GM12878 (cell line): ENCODE measurements at regions not wholly inside any gene's neighbourhood (a gene's known extent, or its start where the extent isn't known, plus 50 kb on each side); places are given as distances from the start of the nearest gene placed in this dataset.
"Not testable (repeated sequence)": the region's sequence is repeated elsewhere in the genome, so short reads cannot be mapped to it uniquely, and the experiment has no call there.

Experiments
- ATAC-seq: fragments of 200-7000 bp; cut with Tn5 transposase; 3 replicates; pipeline ENCODE4 v1.9.1; 2020; ENCODE audit warnings: mild to moderate bottlenecking, moderate library complexity
- BruUV-seq: library from RNA; stranded (reverse); fragments of 400-500 nt; replicated peaks from 2 replicates; lab custom pipeline; 2021; lab: Mats Ljungman, UMichigan
- CTCF ChIA-PET: fragments of 300-600 bp; sonication (Branson Sonifier 250); formaldehyde crosslinking; extraction: SDS; loops from one replicate; lab custom pipeline; 2021; ENCODE audit warnings: inconsistent platforms; lab: Yijun Ruan, JAX
- POLR2A ChIA-PET: fragments of 350-600 bp; formaldehyde crosslinking; extraction: SDS; loops from one replicate; lab custom pipeline; 2021; ENCODE audit warnings: inconsistent platforms; lab: Charles Lee
- RAD21 ChIA-PET: fragments of 300-600 bp; sonication (Branson Sonifier 250); formaldehyde crosslinking; loops from one replicate; lab custom pipeline; 2023; ENCODE audit warnings: antibody characterized with exemption; ENCODE audit not compliant: unreplicated experiment; lab: Charles Lee
- SMC1A ChIA-PET: fragments of 300-600 bp; sonication (Branson Sonifier 250); formaldehyde crosslinking; loops from one replicate; lab custom pipeline; 2023; ENCODE audit not compliant: unreplicated experiment, uncharacterized antibody; lab: Charles Lee
- DNase-seq: peaks from one replicate; pipeline ENCODE4 v3.0.0-alpha.2; 2011; ENCODE audit warnings: low read depth, low spot score
- FAIRE-seq: peaks from 3 replicates; lab custom pipeline; 2011; peaks lifted over from hg19 to GRCh38; lab: Jason Lieb, UNC
- H2AFZ ChIP-seq: 2 replicates; pipeline ENCODE4 v1.6.0; 2011; ENCODE audit warnings: low read depth, low read length, control low read depth; ENCODE audit not compliant: control insufficient read depth
- H3K27ac ChIP-seq: 2 replicates; pipeline ENCODE4 v1.5.1; 2011; ENCODE audit warnings: control low read depth; ENCODE audit not compliant: control insufficient read depth, insufficient read depth
- H3K27me3 ChIP-seq, 2 experiments: replicated peaks in 1 of 2; 2 replicates each; pipeline versions ENCODE4 v1.6.0 to v1.6.1; 2011; ENCODE audit warnings: low read length in 1 of 2; ENCODE audit not compliant: control insufficient read depth in 2 of 2, insufficient read depth in 2 of 2
- H3K36me3 ChIP-seq, 2 experiments: 2 replicates each; pipeline ENCODE4 v1.5.1; 2011; ENCODE audit warnings: low read length in 1 of 2; ENCODE audit not compliant: control insufficient read depth in 2 of 2, insufficient read depth in 2 of 2
- H3K4me1 ChIP-seq: 2 replicates; pipeline ENCODE4 v1.6.1; 2011; ENCODE audit warnings: mild to moderate bottlenecking, low read length, moderate library complexity, mixed read lengths; ENCODE audit not compliant: control insufficient read depth, insufficient read depth
- H3K4me2 ChIP-seq: 2 replicates; pipeline ENCODE4 v1.6.0; 2011; ENCODE audit warnings: control low read depth; ENCODE audit not compliant: control insufficient read depth, insufficient read depth
- H3K4me3 ChIP-seq: fragments of 200-600 bp; sonication (generic); 2 replicates; pipeline ENCODE4 v1.5.1; 2016
- H3K79me2 ChIP-seq: 2 replicates; pipeline ENCODE4 v1.6.0; 2011; ENCODE audit warnings: low read length; ENCODE audit not compliant: control insufficient read depth, insufficient read depth
- H3K9ac ChIP-seq: 2 replicates; pipeline ENCODE4 v1.8.0; 2011; ENCODE audit warnings: low read length, control low read depth, mixed read lengths; ENCODE audit not compliant: control insufficient read depth, insufficient read depth
- H3K9me3 ChIP-seq: replicated peaks from 3 replicates; pipeline ENCODE4 v1.5.1; 2011; ENCODE audit warnings: mild to moderate bottlenecking, low read length; ENCODE audit not compliant: control insufficient read depth, insufficient read depth
- H4K20me1 ChIP-seq: 2 replicates; pipeline ENCODE4 v1.6.0; 2011; ENCODE audit not compliant: control insufficient read depth, insufficient read depth
- ATF7 ChIP-seq: fragments of 450-650 bp; IDR thresholded peaks from 2 replicates; pipeline ENCODE4 v1.6.1; 2016; ENCODE audit warnings: low read depth, mild to moderate bottlenecking
- CREM ChIP-seq: IDR thresholded peaks from 2 replicates; pipeline ENCODE4 v1.6.1; 2014; ENCODE audit warnings: antibody characterized with exemption, low read depth
- FOXM1 ChIP-seq: IDR thresholded peaks from 2 replicates; pipeline ENCODE4 v1.6.1; 2012; ENCODE audit warnings: low read depth, mild to moderate bottlenecking, inconsistent platforms, low read length, moderate library complexity
- NR2F1 ChIP-seq: fragments of 450-650 bp; conservative IDR thresholded peaks from 2 replicates; pipeline ENCODE4 v1.6.1; 2017; ENCODE audit warnings: mild to moderate bottlenecking
- POLR2AphosphoS5 ChIP-seq: IDR thresholded peaks from 2 replicates; pipeline ENCODE4 v1.6.1; 2011; ENCODE audit warnings: mild to moderate bottlenecking, low read length, inconsistent platforms
- REST ChIP-seq: IDR thresholded peaks from 2 replicates; pipeline ENCODE4 v1.6.1; 2012; ENCODE audit warnings: mild to moderate bottlenecking, low read depth, low read length
- SIN3A ChIP-seq: IDR thresholded peaks from 2 replicates; pipeline ENCODE4 v1.6.1; 2012; ENCODE audit warnings: low read depth, low read length, improper control_type of control experiment
- SMAD1 ChIP-seq: fragments of 450-650 bp; IDR thresholded peaks from 2 replicates; pipeline ENCODE4 v1.6.1; 2018; ENCODE audit warnings: mild to moderate bottlenecking, low read depth; ENCODE audit not compliant: partially characterized antibody
- SMARCA5 ChIP-seq: fragments of 450-650 bp; IDR thresholded peaks from 2 replicates; pipeline ENCODE4 v1.6.1; 2017; ENCODE audit warnings: mild to moderate bottlenecking
- USF1 ChIP-seq: IDR thresholded peaks from 2 replicates; pipeline ENCODE4 v1.6.1; 2011; ENCODE audit warnings: borderline replicate concordance, low read depth, mild to moderate bottlenecking, moderate library complexity, mixed read lengths, low read length; ENCODE audit not compliant: insufficient read depth; ENCODE audit errors: extremely low read length
- ZNF217 ChIP-seq: fragments of 450-650 bp; IDR thresholded peaks from 2 replicates; pipeline ENCODE4 v1.6.1; 2017; ENCODE audit warnings: antibody characterized with exemption, mild to moderate bottlenecking
- WGBS: methylation state at CpG from one replicate; pipeline ENCODE4 v1.1.6; 2016; ENCODE audit warnings: low lambda C conversion rate; ENCODE audit not compliant: insufficient replicate concordance, insufficient coverage; ENCODE audit errors: missing lambda C conversion rate; 5-methylcytosine and 5-hydroxymethylcytosine counted together
- in situ Hi-C: fragments of 300-500 bp; cut with MboI; formaldehyde crosslinking; loops from 9 replicates; pipeline ENCODE4 v1.14.3; 2018; ENCODE audit warnings: mixed read lengths
- intact Hi-C: fragments of 100-400 bp; cut with micrococcal nuclease; formaldehyde crosslinking; loops from one replicate; pipeline ENCODE4 v1.14.2; 2022; ENCODE audit not compliant: unreplicated experiment

- H3K4me1 ChIP-seq, H2AFZ ChIP-seq, H3K27me3 ChIP-seq, H3K4me2 ChIP-seq, FAIRE-seq, H3K36me3 ChIP-seq, H4K20me1 ChIP-seq, ATAC-seq, BruUV-seq, RAD21 ChIA-PET, DNase-seq, H3K27ac ChIP-seq, POLR2A ChIA-PET, H3K9ac ChIP-seq, H3K79me2 ChIP-seq, H3K4me3 ChIP-seq, H3K9me3 ChIP-seq: not testable (repeated sequence)
- WGBS, result 39% methylated on average over 5 of the region's 6 CpGs
- ChIA-PET CTCF (interaction anchor here (0.6 to 2.6 kb wide), 4 partner anchors 9 to 532 kb away, joined by 3 to 12 read pairs (median 5); no protein-coding TSS in a partner anchor), SMC1A (interaction anchor here (1.2 kb wide), 1 partner anchor 10 kb away, joined by 3 read pairs; no protein-coding TSS in a partner anchor)
- intact Hi-C loops (loop anchor here (5.0 kb wide), 1 partner anchor 1029 kb away; no protein-coding TSS in a partner anchor), in situ Hi-C loops (loop anchor here (5.0 to 25.0 kb wide), 2 partner anchors 469 to 1029 kb away; partner anchors contain the start of gene TARS1)
Measured at GRCh38 chr5:34466519-34467388, 189.4 kb upstream of the RAI14 start.

- intact Hi-C loops (loop anchor here (5.0 kb wide), 1 partner anchor 1030 kb away; no protein-coding TSS in a partner anchor), in situ Hi-C loops (loop anchor here (5.0 to 25.0 kb wide), 2 partner anchors 470 to 1030 kb away; partner anchors contain the start of gene TARS1)
- Histone ChIP-seq H3K9ac (no peak overlapping the region), H3K4me2 (no peak overlapping the region), H3K79me2 (no peaks in the 10 kb centered on the region), H3K4me3 (no peak overlapping the region), H2AFZ (no peak overlapping the region), H3K4me1 (no peaks in the 10 kb centered on the region), H3K9me3 (no peaks in the 10 kb centered on the region), H4K20me1 (no peaks in the 10 kb centered on the region), H3K27ac (no peak overlapping the region), H3K36me3 (no peaks in the 10 kb centered on the region), H3K27me3 (no peaks in the 10 kb centered on the region)
- 80% methylated on average over 8 of the region's 8 CpGs for WGBS
- ChIA-PET SMC1A (no interaction called here), POLR2A (no interaction called here), CTCF (interaction anchor here (0.6 kb wide), 1 partner anchor 532 kb away, joined by 3 read pairs; no protein-coding TSS in a partner anchor), RAD21 (no interaction called here)
- ATAC-seq, result no peak
- no peak for FAIRE-seq
- BruUV-seq, result no TSS peak
- no peak for DNase-seq
- TF ChIP-seq SMARCA5, result no peak
- no peak for TF ChIP-seq USF1
- TF ChIP-seq SIN3A, result no peak
- no peak for TF ChIP-seq REST
- no peak for TF ChIP-seq POLR2AphosphoS5
- no peak for TF ChIP-seq NR2F1
- no peak for TF ChIP-seq ZNF217
- no peak for TF ChIP-seq ATF7
- TF ChIP-seq SMAD1, result no peak
- no peak for TF ChIP-seq FOXM1
- TF ChIP-seq CREM, result no peak
Measured at GRCh38 chr5:34467436-34467835, 188.7 kb upstream of the RAI14 start.
